Testis (tissue), 2 donors: ENCODE measurements at regions not wholly inside any gene's neighbourhood (a gene's known extent, or its start where the extent isn't known, plus 50 kb on each side); places are given as distances from the start of the nearest gene placed in this dataset.

Experiments used
- CTCF ChIP-seq, 3 experiments: fragments of 450-650 bp in 2 of 3; fragments of 200-600 bp in 1 of 3; sonication (generic) in 1 of 3; IDR thresholded peaks; one replicate each; pipeline ENCODE4 v1.5.1; 2016 to 2019; ENCODE audit warnings: antibody characterized with exemption in 3 of 3, mild to moderate bottlenecking in 2 of 3, moderate library complexity in 1 of 3
- POLR2A ChIP-seq: fragments of 450-650 bp; IDR thresholded peaks from one replicate; pipeline ENCODE4 v1.6.1; 2017; ENCODE audit warnings: antibody characterized with exemption, mild to moderate bottlenecking, moderate library complexity

GRCh38 chr12:68420225-68421010 lies 88.3 kb upstream of the MDM1 start:
- TF ChIP-seq POLR2A, result no peak
- TF ChIP-seq CTCF (IDR thresholded peaks at IDR 0.05), result no peak
